OCI-LY3 (cell line): ENCODE measurements at regions not wholly inside any gene's neighbourhood (a gene's known extent, or its start where the extent isn't known, plus 50 kb on each side); places are given as distances from the start of the nearest gene placed in this dataset.

ENCODE experiments used
- EZH2phosphoT487 ChIP-seq: fragments of 200-600 bp; shearing (Covaris generic); IDR thresholded peaks from 2 replicates; pipeline ENCODE4 v1.6.1; 2018; ENCODE audit warnings: antibody characterized with exemption, mixed run types, low read depth
- TF ChIP-seq, protein P1 (sequence below): fragments of 200-600, 300-600 bp; sonication (generic); IDR thresholded peaks from 2 replicates; pipeline ENCODE4 v1.5.1; 2014; ENCODE audit warnings: antibody characterized with exemption, low read length, low read depth

DNA sequence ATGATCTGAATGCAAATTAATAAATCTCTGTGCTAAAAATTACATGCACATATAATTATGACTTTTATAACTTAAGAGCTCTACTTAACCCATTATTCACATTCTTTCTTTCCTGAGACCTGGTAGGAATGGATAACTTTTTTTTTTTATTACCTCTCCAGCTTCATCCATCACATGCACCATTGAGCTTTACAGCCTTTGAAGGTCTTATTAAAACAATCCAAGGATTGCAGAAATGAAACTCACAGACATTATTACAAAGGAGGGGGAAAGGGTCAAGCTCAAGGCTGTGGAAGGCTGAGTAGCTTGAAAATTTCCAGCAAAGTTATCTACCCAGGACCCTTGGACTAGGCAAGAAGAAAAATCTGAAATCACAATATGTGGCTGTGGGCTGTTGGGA lies 202.5 kb upstream of the GRIP1 start:
- TF ChIP-seq EZH2phosphoT487, result no peak
- TF ChIP-seq, protein P1, sequence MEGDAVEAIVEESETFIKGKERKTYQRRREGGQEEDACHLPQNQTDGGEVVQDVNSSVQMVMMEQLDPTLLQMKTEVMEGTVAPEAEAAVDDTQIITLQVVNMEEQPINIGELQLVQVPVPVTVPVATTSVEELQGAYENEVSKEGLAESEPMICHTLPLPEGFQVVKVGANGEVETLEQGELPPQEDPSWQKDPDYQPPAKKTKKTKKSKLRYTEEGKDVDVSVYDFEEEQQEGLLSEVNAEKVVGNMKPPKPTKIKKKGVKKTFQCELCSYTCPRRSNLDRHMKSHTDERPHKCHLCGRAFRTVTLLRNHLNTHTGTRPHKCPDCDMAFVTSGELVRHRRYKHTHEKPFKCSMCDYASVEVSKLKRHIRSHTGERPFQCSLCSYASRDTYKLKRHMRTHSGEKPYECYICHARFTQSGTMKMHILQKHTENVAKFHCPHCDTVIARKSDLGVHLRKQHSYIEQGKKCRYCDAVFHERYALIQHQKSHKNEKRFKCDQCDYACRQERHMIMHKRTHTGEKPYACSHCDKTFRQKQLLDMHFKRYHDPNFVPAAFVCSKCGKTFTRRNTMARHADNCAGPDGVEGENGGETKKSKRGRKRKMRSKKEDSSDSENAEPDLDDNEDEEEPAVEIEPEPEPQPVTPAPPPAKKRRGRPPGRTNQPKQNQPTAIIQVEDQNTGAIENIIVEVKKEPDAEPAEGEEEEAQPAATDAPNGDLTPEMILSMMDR, result no peak
